Kidney glomerular epithelial cell (primary cell): ENCODE measurements at regions not wholly inside any gene's neighbourhood (a gene's known extent, or its start where the extent isn't known, plus 50 kb on each side); places are given as distances from the start of the nearest gene placed in this dataset.

Experiments used
- DNase-seq: peaks from one replicate; lab custom pipeline; 2025; lab: John Stamatoyannopoulos, UW

DNA sequence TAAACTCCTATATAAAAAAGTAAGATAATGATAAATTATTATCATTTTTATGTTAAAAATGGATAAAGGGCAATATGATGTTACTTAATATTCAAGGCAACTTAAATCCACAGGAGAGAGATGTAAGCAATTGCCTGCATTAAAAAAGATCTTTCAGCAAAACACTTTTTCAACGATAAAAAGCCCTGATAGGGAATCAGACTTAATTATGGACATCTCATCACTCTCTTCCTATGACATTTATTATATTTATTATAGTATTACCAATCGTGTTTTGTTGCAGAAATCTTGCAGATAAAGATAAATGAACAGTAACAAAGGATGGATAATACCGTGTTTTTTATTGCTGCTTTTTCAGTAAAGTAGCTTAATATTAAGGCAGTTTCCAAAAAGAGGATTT lies 178.5 kb downstream of the SH2D1A start:
- no peak for DNase-seq

DNA sequence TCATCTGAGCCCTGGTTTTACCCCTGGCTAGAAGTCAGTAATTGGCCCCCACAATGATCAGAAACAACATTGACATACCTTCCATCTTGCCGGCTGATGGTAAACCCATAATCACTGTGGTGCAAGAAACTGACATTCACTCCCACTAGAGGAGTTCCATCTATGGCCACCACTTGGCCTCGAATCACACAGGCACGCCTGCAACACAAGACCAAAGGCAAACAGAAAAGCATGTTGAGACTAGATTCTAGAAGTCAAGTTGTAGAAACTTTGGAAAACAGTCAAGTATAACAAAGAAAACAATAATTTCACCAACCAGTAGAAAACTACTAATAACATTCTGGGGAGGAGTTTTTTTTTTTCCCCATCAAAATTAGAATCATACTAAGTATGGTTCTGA lies 183.4 kb downstream of the SH2D1A start:
- DNase-seq, result no peak

DNA sequence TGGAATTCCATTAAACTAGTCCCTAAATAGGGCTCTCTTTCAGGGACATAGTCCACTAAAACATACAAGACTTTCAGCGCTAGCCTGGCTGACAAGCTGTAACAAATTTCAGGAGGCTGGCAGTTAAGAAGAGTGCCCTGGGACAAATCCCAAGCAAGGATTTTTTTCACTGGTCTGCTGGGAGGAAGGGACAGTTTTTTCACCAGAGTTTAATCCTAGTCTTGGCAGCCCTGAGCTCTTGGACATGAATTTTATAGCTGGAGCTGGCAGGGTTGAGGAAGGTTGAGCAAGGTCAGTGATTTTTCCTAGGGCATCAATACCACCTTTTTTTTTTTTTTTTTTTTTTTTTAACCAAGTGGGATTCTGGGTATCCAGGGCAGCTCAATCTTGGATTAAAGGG lies 184.4 kb downstream of the SH2D1A start:
- no peak for DNase-seq

DNA sequence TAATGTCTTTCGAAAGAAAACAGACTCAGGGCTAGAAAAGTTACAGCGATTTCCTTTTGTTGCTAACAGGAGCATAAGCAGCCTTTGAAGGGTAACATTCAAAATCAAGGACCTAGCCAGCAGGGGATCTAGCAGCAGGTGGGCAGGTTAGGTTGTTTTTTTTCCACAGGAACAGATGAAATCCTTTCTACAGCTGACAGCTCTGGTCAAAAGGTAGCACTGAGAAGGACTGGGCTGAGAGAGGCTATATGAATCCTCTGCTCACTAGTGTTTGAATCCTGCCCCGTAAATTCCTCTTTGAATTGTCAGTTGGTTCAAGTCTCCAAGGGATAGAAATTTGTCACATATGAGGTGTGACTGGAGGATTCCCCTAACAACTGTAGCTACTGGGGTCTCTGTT lies 188.2 kb downstream of the SH2D1A start:
- DNase-seq, result no peak

DNA sequence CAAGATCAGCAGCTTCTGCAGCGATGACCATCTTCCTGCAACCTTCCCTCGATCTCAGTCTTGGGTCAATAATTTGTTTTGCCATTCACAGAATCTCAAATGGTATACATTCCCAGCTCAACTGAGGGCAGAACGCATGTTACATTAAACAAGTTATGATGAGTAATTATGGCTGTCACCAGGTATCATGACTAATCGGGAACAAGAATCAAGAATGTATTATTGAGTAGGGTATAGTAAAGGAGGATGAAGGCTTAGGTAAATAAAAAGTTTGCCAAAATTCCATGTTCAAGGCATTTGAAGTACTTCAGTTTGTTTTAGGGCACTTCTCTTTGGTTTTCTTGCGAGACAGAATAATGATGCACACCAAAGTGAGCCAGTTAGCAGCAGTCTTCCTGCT lies 194.1 kb downstream of the SH2D1A start:
- no peak for DNase-seq

DNA sequence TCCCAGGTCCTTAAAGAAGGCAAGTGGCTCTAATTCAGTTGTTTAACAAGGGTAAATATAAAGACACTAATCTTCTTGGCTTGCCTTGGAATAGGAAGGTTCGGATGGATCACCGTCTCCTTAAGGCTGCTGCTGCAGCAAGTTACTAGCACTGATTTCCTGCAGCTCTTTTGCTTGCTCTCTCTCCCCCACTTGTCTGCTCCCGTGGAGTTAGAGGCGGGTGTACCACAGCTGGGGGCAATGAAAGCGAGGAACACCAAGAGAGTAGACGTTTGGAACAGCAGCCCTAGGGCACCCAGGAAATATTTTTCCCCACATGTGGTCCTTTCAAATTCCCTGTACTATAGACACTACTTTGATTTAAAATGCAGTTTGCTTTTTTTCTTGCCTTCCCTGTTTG lies 202.2 kb downstream of the SH2D1A start:
- no peak for DNase-seq

DNA sequence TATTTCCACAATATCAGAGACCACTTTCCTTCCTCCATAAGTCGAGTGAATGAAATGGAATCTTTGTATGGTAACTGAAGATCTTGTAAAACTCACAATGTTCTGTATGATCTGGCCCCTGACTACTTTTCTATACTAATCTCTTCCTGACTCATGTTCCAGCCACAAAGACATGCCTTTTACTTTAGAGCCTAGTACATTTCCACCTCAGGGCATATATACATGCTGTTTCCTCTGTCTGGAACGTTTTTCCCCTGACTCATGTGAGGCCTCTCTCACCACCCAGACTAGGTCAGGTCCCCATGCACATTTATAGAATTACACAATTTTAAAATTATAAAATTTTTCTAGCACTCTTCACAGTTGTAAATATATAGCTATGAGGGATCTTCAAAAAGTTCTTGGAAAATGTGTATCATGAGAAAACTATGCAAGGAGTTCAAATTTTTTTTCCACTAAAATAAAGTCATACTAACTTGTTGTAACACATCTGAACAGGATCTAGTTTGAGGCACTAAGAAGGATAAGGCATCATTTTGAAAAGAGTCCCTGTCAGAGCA lies 208.8 kb downstream of the SH2D1A start:
- DNase-seq, result no peak

DNA sequence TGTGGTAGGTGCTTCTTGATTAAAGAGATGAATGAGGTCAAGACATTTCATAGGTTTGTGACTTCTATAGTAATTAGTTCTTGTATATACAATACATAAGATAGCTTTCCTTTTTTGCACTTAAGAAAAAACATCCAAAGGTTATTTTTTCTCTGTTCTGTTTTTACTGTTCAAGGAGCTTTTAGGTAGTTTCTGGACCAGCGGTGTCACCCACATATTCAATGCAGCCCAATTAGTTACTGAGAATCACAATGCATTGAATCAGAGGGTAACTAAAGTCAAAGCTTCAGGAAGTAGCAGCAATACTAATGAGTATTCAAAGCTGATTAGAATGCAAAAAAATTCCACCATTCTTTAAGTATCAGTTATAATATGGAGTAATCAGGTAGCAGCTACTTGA lies 211.6 kb downstream of the SH2D1A start:
- no peak for DNase-seq

DNA sequence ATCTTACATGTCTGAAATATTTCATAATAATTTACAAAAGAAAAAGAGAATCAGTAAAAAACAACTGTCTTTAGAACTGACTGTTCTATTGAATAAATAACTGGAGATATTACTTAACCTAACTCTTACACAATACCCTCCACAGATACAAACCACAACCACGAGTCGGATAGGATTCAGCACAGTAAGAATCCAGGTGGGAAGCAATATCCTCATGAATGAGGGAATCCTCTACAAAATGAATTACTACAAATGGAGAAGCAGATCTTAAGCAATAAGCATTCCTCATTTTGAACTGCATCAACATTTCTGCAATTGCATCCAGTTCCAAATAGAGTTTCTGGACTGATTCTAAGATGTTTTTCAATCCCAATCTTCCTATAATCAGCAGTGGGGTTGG lies 227.1 kb downstream of the SH2D1A start:
- DNase-seq, result no peak

DNA sequence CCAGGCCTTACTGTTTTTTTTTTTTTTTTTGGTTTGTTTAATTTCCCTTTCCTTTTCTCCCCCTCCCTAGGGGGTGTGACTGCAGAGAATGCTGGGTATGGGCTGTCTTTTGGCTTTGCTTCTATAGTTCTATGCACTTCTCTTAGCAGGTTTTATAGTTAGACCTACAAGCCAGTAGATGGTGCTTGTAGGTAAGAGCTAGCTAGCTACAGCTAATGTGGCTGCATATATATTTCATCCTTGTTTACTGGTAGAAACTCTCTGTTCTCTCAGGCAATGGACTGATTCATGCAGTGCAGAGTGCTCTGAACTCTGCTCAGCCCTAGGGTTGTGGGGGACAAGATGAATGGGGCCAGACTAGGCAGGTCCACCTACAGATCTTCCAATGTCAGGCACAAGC lies 246.4 kb downstream of the SH2D1A start:
- no peak for DNase-seq

DNA sequence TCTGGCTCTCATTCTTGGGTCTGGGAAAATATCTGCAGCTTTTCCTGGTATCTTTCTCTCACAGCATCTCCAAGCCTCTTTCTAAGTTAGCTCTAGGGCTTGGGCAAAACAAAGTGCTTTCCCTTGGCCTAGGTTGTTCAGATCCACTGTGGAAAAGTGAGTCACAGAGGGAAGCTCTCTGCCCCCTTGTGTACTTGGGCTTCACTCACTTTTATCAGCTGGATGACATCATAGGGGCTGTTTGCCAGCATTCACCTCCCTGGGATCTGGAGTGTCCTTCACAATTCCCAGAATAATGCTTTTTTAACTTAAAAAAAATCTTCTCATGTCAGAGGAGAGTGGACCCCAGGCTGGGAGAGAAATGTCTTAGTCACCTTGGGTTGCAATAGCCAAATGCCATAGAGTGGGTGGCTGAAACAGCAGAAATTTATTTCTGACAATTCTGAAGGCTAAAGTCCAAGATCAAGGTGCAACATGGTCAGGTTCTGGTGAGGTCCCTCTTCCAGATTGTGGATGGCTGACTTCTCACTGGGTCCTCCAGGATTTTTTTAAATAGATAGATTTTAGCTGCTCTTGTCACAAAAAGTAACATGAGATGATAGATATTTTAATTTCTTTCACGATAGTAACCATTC lies 247.8 kb downstream of the SH2D1A start:
- no peak for DNase-seq

DNA sequence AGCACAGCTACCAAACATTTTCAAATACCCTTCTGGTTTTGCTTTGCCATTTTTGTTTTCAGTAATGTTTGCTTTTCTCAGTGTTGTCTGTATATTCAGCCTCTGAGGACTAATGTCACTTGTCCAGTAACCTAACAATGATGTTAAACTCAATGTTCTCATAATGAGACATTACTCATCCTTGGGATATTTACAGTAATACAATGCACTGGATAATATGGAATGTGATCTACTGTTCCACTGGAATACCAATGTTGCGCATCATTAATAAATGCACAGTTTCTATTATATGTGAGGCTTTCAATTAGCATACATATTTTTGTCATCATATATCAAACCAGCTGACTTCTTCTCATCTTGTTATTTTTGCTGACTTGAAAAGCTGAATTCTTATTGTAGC lies 259.1 kb downstream of the SH2D1A start:
- DNase-seq, result no peak

DNA sequence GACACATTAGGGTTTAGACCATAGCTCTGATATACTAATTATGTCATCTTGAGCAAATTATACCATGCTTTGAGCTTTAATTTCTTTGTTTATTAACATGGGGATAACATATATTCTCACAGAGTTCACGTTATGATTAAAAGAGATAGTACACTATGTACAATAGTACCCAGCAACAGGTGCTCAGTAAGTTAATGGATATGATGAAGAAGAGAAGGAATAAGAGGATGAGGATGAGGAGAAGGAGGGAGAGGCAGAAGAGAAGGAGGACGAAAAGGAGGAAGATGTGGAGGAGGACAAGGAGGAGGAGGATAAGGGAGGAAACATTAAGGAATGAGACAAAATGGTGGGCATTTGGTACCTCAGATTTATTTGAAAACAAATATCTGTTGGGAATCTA lies 260.4 kb downstream of the SH2D1A start:
- DNase-seq, result no peak

DNA sequence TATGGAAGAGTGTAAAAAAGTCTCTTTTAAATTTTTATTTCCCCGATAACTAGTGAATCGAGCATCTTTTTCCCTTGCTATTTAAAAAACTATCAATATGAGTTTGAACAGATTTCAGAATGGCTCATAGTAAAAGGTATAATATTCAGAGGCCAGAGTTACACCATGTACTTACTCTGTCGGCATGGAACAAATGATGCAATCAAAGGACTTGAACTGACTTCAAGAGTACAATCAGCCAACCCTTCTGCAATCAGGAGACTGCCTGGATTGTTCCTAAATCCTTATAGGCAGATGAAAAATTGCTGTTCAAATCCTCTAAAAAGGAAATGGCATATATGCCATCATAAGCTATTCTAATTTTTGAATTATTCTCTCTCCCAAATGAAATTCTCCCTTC lies 273.3 kb downstream of the SH2D1A start:
- DNase-seq, result no peak

DNA sequence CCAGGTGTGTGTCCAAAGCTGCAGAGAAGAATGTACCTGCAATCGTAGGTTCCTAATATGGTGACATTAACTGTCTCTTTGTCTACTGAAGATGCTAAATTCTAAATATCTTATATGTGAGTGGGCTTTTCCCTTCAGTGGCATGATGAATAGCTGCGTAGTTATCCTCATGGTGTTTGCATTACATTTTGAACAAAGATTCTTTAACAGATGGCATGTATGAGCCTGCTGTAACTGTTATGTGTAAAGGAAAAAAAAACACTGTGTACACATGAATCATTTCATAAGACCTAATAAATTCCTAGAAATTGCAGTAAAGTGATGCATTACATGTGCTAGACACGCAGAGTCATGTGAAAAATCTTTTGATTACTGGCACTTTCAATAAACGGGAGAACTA lies 288.0 kb downstream of the SH2D1A start:
- no peak for DNase-seq

DNA sequence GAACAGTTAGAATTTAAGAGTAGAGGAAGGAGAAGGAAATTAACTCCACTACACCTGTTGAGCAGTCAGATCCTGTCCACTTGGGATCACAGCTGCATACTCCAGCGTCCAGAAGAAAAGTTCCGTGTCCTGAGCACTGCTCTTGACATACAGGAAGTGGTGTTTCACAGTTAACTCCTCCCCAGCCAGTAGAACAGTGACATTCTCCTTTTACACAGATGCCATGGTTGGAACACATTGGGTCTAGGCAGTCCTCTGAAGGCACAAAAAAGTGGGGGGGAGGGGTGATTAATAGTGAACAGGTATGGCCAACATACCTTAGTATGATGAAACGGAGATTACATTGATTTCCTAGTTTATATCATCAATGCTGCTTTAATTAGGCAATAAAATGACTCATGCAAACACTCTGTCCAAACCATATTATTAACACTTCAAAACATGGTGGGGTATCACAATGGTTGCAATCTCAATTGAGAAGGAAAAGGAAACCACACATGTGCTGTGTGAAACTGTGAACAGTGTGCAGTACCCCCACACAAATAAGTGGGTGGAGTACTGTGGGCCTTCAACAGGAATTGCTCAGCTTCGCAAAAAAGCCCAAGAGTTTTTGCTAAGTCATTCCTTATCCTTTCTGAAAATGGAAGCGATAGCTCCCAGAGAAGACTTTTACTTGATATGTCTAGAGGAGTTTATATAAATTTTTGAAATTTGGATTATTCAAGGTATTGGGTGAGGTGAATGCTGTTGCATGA lies 295.6 kb downstream of the SH2D1A start:
- DNase-seq, result no peak

DNA sequence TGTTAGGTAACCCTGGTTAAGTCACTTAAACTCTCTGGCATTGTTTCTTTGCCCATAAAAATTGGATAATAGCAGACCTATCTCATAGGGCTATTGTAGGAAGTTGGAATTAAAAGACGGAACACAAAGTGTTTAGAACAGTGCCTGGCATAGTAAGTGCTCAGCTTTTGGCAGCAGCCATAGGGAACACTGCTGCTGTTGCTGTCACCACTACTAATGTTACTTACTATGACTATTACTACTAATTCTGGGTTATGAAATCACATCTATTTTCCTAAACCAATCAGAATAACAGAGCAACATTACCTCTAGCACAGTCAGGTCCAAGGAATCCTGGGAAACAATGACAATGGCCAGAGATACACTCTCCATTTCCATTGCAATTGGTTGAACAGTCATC lies 300.0 kb downstream of the SH2D1A start:
- DNase-seq, result no peak

DNA sequence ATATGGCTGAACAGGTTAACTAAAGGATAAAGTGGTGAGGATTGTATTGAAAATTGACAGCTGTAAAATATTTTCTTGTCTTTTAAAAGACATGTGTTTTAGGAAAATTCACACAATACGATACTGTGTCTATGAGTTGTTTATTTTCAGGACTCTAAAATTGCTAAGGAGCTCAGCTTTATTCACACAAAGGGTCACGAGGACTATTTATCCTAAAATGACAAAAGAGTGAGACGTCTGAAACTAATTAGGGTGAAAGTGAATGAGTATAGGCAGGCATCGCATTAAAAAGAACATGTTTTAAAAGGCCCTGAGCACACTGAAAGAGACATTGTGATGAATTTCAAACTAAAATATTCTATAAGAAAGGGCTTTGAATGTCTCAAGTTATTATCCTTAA lies 304.7 kb downstream of the SH2D1A start:
- DNase-seq, result no peak

DNA sequence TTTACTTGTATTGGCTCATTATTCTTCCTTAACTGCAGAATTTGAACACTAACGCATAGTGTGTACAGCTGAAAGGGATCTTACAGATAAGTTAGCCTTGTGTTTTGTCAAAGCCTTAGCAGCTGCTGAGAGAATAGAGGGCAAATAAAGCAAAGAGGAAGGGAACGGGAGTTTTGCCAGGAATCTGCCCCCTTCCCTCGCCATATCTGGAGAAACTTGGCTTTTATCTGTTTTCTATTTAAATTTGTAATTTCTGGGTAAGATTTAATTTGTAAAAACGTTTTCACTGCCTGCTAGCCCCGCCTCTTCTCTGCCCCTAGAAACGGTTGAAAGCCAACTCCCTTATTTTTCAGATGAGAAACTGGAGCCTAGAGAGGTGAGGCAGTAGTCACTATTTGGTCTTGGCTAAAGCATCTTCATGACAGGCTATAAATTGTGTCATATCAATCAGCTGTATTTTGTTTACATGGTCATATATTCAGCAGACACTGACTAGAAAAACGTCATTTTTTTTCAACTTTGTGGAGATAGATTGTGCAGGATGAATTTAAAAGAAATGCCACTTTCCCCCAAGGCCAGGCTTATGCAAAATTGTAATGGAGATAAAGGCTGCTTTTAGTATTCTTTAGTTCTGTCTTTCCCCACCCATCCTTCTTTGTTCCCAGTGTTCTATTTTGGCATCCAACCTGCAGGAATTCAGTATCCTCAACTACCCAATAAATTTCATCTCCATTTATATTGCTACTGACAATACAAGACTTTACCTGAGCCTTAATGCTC lies 319.4 kb downstream of the SH2D1A start:
- DNase-seq, result no peak

DNA sequence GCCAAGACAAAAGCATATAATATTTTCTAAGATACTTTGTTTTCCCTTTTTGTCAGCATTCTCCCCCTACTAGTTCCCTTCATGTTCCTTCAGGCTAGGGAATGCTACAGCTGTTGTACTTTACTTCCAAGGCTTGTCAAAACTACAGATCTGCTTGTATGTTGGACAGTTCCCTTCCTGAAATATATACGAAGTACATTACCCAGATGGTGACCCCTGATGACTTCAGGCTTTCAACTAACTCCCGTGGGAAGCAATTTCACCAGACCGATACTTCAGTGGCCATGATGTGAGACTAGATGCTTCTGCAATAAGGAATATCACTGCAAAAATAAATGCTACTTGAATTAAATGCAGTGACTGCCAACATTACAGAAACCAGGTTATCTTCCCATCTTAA lies 332.8 kb downstream of the SH2D1A start:
- DNase-seq, result no peak

DNA sequence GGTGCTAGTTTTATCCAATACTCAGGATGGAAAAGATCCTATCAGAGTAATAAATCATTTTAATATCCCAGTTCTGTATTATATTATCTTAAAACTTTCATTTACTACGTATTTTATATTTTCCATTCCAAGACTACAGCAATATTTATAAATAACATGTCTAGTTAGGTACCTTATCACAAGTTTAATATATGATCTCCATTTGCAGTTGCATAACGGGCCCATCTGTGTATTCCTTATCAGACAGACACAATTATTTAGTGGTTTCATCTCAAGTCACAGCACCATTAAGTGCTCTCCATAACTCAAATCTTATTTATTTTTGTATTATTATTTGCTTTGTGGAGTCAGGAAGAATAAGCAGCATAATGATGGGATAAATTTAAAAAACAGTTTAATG lies 333.9 kb downstream of the SH2D1A start:
- no peak for DNase-seq

DNA sequence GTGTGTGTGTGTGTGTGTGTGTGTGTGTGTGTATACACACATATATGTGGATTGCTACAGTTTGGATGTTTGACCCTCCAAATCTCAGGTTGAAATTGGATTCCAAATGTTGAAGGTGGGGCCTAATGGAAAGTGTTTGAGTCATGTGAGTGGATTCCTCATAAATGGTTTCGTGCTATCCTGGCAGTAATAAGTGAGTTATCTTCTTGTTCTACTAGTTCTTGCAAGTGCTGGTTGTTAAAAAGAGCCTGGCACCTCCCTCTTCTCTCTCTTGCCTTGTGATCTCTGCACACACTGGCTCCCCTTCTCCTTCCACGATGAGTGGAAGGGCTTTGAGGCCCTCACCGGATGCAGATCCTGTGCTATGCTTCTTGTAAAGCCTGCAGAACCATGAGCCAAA lies 344.1 kb downstream of the SH2D1A start:
- DNase-seq, result no peak

DNA sequence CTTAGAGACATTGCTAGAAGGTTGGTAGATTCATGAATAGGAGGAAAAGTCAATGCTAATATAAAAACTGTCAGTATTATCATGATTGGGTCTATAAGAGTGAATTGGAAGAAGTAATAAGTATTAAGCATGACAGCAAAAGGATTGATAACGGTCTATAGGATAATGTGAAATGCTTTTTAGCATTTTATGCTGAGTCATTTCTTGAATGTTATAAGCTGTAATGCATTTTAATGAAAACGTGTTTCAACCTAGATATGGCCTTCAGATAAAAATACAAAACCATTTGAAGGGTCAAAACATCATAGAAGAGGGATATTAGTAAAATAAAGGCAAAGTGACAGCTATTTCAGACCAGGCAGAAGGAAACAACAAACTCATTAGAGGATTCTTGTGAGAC lies 353.5 kb downstream of the SH2D1A start:
- no peak for DNase-seq
